Fibroblast of skin of scalp (primary cell): ENCODE measurements at regions not wholly inside any gene's neighbourhood (a gene's known extent, or its start where the extent isn't known, plus 50 kb on each side); places are given as distances from the start of the nearest gene placed in this dataset.

Source experiments
- DNase-seq: peaks from one replicate; pipeline ENCODE4 v3.0.0-alpha.2; 2013

- DNase-seq = no peak
These were observed 86.0 kb downstream of the MATN1 start for GRCh38 chr1:30637183-30637980.

GRCh38 chr1:30636621-30637020 is 86.8 kb downstream of the MATN1 start:
- no peak for DNase-seq

DNA sequence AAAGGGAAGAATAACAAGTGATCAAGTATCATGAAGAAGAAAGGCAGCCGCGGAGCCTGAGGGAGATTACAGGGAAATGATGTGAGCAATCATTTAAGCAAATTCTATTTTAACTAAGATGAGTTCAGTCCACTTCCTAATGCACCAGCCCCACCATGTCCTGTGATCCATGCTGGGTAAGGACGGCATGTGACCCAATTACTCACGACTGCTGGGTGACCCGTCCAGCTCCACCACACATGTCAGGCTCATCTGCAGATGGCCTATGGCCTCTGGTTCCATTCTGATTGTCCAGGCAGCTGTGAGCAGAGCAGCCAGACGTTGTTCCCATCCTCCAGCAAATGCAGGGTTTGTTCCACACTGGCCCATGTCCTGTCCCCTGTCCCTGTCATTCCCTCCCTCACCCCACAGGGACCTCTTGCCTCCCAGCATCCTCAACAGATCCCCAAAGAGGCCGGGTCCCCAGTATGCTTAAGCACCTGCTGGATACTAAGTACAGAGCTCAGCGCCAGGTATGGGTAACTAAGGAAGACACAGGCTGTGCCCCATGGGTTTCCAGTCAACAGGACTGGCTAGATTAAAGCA is 87.9 kb downstream of the MATN1 start:
- DNase-seq = no peak

DNA sequence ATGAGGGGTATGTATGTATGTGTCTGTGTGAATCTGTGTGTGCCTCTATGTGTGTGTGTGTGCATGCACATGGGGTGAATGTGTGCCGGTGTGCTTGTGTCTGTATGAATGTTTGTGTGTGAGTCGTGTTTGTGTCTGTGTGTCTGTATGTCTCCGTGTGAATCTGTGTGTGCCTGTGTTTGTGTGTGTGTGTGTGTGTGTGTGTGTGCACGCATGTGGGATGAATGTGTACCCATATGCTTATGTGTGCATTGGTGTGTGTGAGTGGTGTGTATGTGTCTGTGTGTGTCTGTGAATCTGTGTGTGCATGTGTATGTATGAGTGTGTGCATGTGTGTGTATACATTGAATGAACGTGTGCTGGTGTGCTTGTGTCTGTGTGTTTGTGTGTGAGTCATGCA is 88.9 kb downstream of the MATN1 start:
- DNase-seq = no peak

DNA sequence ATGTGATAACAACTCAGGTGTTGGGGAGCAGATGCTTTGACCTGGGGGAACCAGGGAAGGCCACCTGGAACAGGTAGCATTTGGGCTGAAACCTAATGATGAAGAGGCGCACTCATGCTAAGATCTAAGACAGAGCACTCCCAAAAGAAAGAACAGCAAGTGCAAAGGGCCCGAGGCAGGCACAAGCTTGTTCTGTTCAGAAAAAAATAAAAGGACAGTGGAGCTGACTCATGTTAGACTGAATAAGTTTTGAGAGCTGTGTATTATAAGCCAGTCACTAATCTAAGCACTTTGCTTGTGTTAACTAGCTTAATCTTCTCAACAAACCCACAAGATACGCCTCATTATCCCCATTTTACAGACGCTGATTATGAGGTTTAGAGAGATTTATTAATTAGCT is 90.1 kb downstream of the MATN1 start:
- no peak for DNase-seq

DNA sequence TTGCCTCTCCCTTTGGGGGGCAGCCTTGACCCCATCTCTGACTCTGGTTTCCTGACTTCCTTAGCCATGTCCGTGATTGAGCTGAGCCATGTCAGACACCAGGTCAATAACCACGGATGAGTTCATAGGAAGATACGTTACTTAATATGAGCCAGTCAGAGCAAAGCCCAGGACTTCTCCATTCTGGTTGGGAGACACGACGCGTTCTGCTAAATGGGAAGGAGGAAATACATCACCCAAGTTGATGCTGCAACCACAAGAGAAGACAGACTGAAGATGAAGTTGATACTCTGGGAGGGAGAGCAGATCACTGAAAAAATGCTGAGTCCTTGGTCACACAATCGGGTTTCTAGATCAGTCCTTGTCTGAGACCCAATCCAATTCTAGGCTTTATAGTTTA is 90.9 kb downstream of the MATN1 start:
- no peak for DNase-seq

- DNase-seq = no peak
These were observed 91.7 kb downstream of the MATN1 start for GRCh38 chr1:30631700-30632099.

DNA sequence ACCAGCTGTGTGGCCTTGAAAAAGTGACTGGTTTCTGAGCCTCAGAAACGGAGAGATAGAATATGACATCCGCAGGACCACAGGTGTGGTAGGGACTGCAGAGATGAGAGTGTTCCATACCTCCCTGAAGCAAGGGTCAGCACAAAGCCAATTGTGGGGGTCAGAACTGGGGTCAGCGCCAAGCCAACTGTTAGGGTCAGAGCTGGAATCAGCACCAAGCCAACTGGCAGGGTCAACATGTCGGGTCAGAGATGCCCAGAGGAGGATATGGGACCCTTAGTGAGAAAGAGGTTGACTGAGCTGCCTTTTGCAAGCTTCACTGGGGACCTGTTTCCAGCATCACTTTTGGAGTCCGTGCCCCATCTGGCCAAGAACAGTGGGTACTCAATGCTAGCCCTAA is 93.9 kb downstream of the MATN1 start:
- no peak for DNase-seq

GRCh38 chr1:30627994-30628393 is 95.4 kb downstream of the MATN1 start:
- DNase-seq = no peak

DNA sequence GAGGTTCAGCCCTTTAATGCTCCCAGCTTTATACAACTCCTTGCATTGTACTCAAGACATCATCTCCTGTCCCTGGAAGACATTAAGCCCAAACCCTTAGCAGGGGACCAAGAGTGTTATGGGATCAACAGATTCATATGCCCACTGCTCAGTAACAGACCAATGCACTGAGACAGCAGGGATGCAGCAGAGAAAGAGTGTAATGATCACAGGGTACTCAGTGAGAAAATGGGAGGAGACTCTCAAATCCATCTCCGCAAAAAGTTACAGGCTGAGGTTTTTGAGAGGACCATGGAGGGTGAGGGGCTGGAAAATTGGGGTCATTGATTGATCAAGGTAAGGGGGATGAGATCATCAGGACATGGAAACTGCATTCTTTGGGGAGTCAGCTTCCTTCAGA is 96.2 kb downstream of the MATN1 start:
- no peak for DNase-seq

- no peak for DNase-seq
These were observed 100.0 kb downstream of the MATN1 start for GRCh38 chr1:30623431-30623830.

DNA sequence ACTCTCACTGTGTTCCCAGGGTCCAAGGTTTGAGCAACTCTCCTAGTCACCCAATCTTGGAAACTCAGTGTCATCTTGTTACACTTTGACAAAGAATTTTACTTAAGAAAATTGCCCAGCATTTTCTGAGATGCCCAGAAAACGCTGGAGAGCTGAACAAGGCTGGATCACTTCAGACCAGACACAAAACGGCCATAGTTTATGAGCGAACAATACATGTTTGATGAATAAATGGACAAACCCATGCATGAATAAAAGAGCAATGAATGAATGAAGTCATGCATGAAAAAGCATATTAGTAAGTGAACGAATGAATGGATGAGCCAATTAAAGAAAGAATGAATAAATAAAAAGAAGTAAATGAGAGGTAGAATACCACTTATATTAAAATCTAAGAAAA is 103.8 kb downstream of the MATN1 start:
- no peak for DNase-seq

DNA sequence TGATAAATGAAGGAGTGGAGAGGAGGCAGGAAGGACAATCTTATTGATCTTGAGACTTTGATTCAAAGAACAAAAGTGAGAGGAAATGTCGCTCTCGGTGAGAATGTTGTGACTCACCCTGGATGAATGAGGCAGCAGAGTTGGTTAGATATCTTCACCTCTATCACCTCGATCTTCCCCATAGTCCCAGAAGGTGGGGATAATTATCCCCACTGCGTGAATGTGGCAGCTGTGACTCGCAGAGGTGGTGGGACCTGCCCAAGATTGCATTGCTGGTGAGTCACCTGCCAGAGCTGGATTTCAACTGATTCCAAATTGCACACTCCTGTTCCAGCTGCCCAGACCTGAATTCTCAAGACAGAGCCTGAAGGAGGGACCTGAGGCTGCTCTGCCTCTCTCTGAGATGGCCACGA is 105.0 kb downstream of the MATN1 start:
- no peak for DNase-seq

- DNase-seq = no peak
These were observed 106.6 kb downstream of the MATN1 start for GRCh38 chr1:30616759-30617158.

- no peak for DNase-seq
These were observed 107.4 kb downstream of the MATN1 start for GRCh38 chr1:30615816-30616590.

DNA sequence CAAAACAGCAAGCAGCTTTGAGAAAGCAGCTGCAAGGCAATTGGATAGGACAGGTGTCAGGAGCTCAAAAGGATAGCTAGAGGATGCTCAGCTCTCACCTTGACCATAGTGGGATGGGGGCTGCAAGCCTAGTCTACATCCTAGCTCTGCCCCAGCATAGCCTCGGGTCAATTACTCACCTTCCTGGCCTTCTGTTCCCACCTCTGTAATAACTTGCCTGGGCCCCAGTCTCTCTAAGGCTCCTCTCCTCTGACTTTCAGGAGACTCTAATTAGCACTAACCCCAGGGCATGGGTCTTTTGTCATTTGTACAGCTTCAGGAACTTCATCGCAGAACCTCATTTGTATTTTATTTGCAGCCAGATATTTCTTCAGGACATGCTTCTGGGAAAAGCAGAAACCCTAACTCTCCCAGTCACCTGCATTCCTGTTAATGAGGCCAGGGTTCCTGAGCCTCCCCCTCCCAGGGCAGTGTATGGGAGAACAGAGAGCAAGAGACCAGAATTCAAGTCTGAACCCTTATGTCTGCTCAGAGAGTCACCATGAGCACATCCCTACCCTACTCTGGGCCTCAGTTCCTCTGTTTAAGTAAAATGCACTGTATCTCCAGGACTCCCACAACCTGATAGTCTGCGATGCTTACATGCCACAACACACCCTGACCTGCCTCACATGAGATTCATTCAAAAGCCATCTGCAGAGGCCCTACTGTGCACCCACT is 108.1 kb downstream of the MATN1 start:
- DNase-seq = no peak

GRCh38 chr1:30613188-30613587 is 110.2 kb downstream of the MATN1 start:
- DNase-seq = no peak

DNA sequence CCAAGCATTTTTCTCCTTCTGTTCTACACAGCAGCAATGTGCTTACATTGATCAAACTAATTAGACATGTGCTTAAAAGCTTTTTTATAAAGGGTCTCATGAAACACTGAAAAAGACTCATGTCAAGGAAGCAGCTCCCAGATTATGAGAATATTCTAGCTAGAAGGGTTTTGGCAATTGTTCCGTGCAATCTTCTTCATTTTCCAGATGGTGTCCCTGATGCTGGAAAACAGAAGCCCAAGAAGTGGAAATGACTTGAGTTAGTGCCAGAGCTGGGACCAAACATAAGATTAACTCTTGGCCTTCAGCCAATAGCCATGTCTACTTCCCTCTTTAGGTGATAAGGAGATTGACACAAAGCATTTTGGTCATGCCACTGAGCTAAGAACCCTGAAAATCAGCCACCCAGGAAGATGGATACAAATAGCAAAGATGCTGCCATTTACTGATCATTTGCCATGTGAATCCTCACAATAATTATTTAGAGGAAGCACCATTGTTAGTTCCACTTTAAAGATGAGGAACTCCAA is 110.8 kb downstream of the MATN1 start:
- no peak for DNase-seq

DNA sequence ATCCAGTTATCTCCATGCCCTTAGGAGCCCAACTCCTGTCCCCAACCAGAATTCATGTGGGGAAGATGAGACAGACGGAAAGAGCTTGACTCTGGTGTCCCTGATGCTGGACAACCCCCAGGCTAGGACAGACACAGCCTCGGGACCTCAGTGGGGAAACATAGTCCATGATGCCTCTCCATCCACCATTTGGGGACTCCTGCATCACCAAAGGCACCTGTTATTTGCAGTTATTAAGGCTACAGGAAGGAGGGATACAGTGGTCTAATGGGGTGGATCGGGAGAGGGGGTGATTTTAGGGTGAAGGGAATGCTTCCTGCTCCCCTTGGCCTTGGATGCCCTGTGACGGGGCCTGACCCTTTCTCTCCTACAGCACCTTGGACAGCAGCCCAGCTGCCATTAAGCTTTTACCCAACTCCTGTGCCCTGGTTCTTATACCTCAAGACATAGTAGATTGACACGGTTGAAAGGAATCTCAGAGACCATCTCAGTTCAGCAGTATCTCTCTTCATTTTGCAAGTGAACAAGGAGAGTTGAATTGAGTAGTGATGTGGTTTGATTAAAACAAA is 111.6 kb downstream of the MATN1 start:
- DNase-seq = no peak

DNA sequence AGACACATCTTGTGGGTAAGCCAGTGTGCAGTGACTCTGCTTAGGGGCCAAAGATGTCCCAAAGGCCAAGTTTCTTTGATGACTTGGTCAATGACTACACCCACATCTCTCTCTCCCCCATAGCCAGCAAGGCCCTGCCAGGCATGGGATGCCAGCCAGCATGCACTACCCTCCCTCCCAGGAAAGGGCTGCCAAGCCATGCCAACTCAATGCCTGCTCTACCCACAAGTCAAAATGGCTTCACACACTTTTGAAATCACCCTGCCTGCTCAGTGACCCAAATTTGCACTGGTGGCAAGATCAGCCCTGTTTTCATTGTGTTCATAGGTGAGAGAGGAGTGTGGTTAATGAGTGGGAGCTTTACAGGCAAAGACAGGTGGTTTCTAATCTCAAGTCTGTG is 112.5 kb downstream of the MATN1 start:
- DNase-seq = no peak

DNA sequence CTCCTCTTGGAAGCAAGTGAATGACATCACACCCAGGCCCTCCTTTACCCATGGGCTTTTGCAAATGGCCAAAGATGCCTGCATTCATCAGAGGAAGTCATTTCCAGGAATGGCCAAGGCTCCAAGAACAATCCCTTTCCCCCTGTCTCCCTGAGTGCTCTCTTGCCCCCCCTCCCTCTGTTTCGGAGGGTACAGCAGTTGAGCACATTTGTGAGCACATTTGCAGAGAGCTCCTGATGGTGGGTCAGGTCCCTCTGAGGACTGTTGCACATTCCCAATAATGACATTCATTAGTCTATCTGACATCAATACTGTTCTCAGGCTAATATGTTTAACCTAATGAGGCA is 113.4 kb downstream of the MATN1 start:
- DNase-seq = no peak

- no peak for DNase-seq
These were observed 113.9 kb downstream of the MATN1 start for GRCh38 chr1:30609336-30609998.
